RPMI7951 (cell line): ENCODE measurements at regions not wholly inside any gene's neighbourhood (a gene's known extent, or its start where the extent isn't known, plus 50 kb on each side); places are given as distances from the start of the nearest gene placed in this dataset.

Experiments used
- DNase-seq: peaks from one replicate; pipeline ENCODE4 v3.0.0-alpha.2; 2012; ENCODE audit warnings: low read depth

GRCh38 chr17:73694491-73694890 is 50.2 kb upstream of the SDK2 start:
- DNase-seq: no peak

GRCh38 chr17:73695035-73695738 is 50.9 kb upstream of the SDK2 start:
- no peak for DNase-seq

- DNase-seq: no peak
Observed at GRCh38 chr17:73696251-73696650, 52.0 kb upstream of the SDK2 start.

GRCh38 chr17:73697872-73698271 is 53.6 kb upstream of the SDK2 start:
- DNase-seq: no peak

- DNase-seq: no peak
Observed at GRCh38 chr17:73698966-73699365, 54.7 kb upstream of the SDK2 start.

GRCh38 chr17:73701701-73702100 is 57.5 kb upstream of the SDK2 start:
- no peak for DNase-seq

- no peak for DNase-seq
Observed at GRCh38 chr17:73703192-73703591, 58.9 kb upstream of the SDK2 start.

- DNase-seq: no peak
Observed at GRCh38 chr17:73703917-73704316, 59.7 kb upstream of the SDK2 start.

GRCh38 chr17:73705594-73705993 is 61.3 kb upstream of the SDK2 start:
- DNase-seq: peak; percentile 92

GRCh38 chr17:73706428-73706827 is 62.2 kb upstream of the SDK2 start:
- DNase-seq: no peak

- peak; percentile 55 for DNase-seq
Observed at GRCh38 chr17:73706858-73707257, 62.6 kb upstream of the SDK2 start.

- no peak for DNase-seq
Observed at GRCh38 chr17:73707358-73707757, 63.1 kb upstream of the SDK2 start.

GRCh38 chr17:73710095-73710592 is 65.9 kb upstream of the SDK2 start:
- peak; percentile 60 for DNase-seq

- DNase-seq: no peak
Observed at GRCh38 chr17:73711184-73711583, 66.9 kb upstream of the SDK2 start.

GRCh38 chr17:73711916-73712315 is 67.7 kb upstream of the SDK2 start:
- DNase-seq: no peak

GRCh38 chr17:73713136-73713535 is 68.9 kb upstream of the SDK2 start:
- DNase-seq: no peak

- DNase-seq: no peak
Observed at GRCh38 chr17:73715769-73716168, 71.5 kb upstream of the SDK2 start.

- DNase-seq: no peak
Observed at GRCh38 chr17:73717690-73718089, 73.4 kb upstream of the SDK2 start.

- no peak for DNase-seq
Observed at GRCh38 chr17:73718362-73718761, 74.1 kb upstream of the SDK2 start.

- DNase-seq: no peak
Observed at GRCh38 chr17:73718912-73719311, 74.7 kb upstream of the SDK2 start.

GRCh38 chr17:73719588-73720071 is 75.4 kb upstream of the SDK2 start:
- peak; percentile 42 for DNase-seq

- no peak for DNase-seq
Observed at GRCh38 chr17:73720187-73720834, 76.1 kb upstream of the SDK2 start.

- no peak for DNase-seq
Observed at GRCh38 chr17:73722165-73722564, 77.9 kb upstream of the SDK2 start.
